Neuron (in vitro differentiated cells): ENCODE measurements at regions not wholly inside any gene's neighbourhood (a gene's known extent, or its start where the extent isn't known, plus 50 kb on each side); places are given as distances from the start of the nearest gene placed in this dataset.

Experiments used
- H2AFZ ChIP-seq: one replicate; pipeline ENCODE4 v1.6.1; 2013; ENCODE audit warnings: low read depth, mild to moderate bottlenecking, inconsistent platforms, low read length, moderate library complexity
- H3K27me3 ChIP-seq: one replicate; pipeline ENCODE4 v1.6.1; 2013; ENCODE audit warnings: low read length; ENCODE audit not compliant: insufficient read depth
- H3K36me3 ChIP-seq: one replicate; pipeline ENCODE4 v1.6.1; 2013; ENCODE audit warnings: low read length; ENCODE audit not compliant: insufficient read depth
- H3K4me1 ChIP-seq: one replicate; pipeline ENCODE4 v1.6.1; 2013; ENCODE audit warnings: low read length; ENCODE audit not compliant: insufficient read depth
- H3K4me3 ChIP-seq: 2 replicates; pipeline ENCODE4 v1.5.1; 2013; ENCODE audit warnings: mild to moderate bottlenecking, low read length, moderate library complexity
- H3K9me3 ChIP-seq: one replicate; pipeline ENCODE4 v1.6.1; 2013; ENCODE audit warnings: low read length

DNA sequence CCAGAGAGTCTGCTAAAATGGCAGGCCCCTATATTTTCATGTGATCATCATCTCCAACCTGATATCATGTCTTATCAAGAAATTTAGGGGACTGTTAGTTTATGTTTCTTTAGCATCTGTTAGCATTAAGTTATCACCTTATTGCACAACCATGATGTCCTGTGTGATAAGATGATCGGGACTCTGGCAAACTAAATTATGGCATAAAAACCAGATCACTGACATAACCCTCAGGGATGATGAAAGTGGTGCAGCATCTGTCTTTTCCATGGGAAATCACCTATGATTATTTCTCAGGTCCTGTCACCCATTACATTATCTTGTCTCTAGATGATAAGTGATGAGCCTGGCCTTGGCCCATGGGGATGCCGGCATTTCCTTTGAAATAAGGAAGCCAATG lies 458.6 kb upstream of the DCC start:
- no peaks in the 10 kb centered on the region for H3K9me3 ChIP-seq
- no peaks in the 10 kb centered on the region for H3K4me1 ChIP-seq
- H3K27me3 ChIP-seq: no peaks in the 10 kb centered on the region
- H2AFZ ChIP-seq: no peak overlapping the region
- no peaks in the 10 kb centered on the region for H3K36me3 ChIP-seq
- no peak overlapping the region for H3K4me3 ChIP-seq

DNA sequence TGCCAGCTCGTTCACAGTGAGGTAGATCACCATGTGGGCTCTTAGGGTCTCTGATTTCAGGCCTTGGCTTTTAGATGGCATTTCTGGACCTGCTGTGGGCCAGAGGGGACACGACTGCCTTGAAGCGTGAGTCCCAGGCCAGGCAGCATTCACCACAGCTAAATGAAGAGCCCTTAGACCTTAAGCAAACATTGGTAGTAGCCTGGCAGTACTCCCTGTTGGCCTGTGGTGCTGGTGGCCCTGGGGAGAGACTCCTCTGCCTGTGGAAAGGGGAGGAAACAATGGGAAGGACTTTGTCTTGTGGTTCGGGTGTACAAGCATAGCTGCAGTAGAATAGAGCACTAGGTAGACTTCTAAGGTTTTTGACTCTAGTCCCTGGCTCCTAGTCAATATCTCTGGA lies 456.0 kb upstream of the DCC start:
- Histone ChIP-seq H3K27me3 (no peaks in the 10 kb centered on the region), H2AFZ (no peak overlapping the region), H3K9me3 (no peaks in the 10 kb centered on the region), H3K4me3 (no peak overlapping the region), H3K36me3 (no peaks in the 10 kb centered on the region), H3K4me1 (no peaks in the 10 kb centered on the region)

DNA sequence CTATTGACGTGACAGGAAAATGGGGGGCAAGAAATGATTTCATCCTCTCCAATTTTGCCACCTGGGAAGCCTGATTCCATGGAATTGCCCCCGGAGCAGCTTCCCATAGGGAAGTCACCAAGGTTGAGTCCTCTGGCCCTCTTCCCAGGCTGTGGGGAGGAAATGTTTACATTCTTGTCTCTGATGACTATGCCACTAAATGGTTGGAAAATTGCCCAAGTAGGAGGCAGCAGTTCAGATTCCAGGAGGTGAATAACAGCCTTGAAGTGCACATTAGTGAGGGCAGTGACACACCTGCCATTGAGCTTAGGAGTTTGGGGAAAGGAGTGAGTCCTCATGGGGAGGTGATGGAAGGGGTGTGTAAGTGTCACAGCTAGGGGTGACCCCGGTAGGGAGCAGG lies 449.2 kb upstream of the DCC start:
- Histone ChIP-seq H3K4me1 (no peaks in the 10 kb centered on the region), H3K4me3 (no peak overlapping the region), H3K9me3 (no peaks in the 10 kb centered on the region), H2AFZ (no peak overlapping the region), H3K36me3 (no peaks in the 10 kb centered on the region), H3K27me3 (no peaks in the 10 kb centered on the region)

DNA sequence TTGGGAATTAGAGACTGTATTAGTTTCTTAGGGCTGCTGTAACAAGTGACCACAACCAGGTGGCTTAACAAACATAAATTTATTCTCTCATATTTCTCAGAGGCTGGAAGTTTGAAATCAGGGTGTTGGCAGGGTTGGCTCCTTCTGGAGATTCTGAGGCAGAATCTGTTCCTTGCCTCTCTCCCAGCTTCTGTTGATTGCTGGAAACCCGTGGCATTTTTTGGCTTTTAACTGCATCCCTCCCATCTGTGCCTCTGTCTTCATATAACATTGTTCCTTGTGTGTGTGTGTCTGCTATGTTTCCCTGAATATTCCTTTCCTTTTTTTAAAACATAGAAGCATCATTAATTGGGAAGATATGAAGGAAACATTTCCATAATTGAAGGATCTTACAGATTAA lies 448.1 kb upstream of the DCC start:
- H3K9me3 ChIP-seq: no peaks in the 10 kb centered on the region
- H3K4me1 ChIP-seq: no peaks in the 10 kb centered on the region
- H3K27me3 ChIP-seq: no peaks in the 10 kb centered on the region
- H3K36me3 ChIP-seq: no peaks in the 10 kb centered on the region
- H2AFZ ChIP-seq: no peak overlapping the region
- no peak overlapping the region for H3K4me3 ChIP-seq

DNA sequence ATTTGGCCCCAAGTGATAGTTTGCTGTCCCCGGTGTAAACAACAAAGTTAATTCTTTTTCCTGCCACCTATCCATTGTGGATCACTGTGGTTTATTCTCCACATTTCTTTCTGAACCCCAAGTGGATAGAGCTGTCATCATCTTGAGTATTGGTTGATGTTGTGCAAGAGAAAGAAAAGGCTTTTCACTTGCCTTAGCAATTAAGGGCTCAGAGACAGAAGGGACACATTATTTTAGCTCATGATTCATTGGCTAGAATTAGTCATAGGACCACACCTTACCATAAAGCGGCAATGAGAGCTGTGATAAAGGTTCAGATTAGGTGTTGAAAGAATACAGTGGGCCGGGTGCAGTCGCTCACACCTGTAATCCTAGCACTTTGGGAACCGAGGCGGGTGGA lies 442.1 kb upstream of the DCC start:
- Histone ChIP-seq H3K36me3 (no peaks in the 10 kb centered on the region), H3K4me1 (no peaks in the 10 kb centered on the region), H3K27me3 (no peaks in the 10 kb centered on the region), H3K4me3 (no peak overlapping the region), H2AFZ (no peak overlapping the region), H3K9me3 (no peaks in the 10 kb centered on the region)

DNA sequence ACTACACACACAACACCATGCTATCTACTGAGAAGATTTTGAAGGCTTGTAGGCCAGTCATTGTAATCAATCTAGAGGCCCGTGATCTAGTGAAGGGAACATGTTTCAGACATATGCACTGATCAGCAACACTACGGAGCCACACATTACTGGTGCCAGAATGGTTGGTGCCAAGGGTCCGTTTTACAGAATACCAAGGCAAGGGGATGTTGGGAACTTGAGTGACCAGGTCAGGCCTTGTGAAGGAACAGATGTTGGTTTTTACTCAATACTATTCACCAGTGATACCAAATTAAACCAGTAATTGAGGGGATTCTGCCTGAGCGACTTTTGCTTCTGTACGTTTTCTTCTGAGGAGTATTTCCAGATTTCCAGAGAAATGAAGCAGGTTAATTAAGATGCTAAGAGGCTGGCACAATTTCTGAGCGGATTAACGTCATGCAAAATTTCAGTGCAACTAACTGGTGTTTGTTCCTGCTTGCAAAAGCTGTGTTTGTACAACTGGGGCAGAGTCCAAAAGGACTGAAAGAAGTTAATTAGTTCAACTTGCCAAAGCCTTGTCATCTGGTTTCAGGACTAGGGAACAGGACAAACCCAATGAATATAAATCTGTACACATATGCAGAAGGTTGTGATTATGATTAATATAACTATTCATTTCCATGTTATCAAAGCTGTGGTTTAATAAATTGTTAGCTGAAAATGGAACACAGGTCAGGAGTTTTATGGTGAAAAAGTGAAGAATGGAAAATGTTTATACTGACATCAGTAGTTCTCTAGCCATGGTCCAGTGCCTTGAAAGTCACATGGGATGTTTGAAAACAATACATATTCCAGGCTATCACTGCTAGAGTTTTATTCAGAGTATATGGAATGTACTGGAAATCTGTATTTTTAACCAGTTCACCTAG lies 432.1 kb upstream of the DCC start:
- Histone ChIP-seq H2AFZ (no peak overlapping the region), H3K9me3 (no peaks in the 10 kb centered on the region), H3K36me3 (no peaks in the 10 kb centered on the region), H3K27me3 (no peaks in the 10 kb centered on the region), H3K4me3 (no peak overlapping the region), H3K4me1 (no peaks in the 10 kb centered on the region)

DNA sequence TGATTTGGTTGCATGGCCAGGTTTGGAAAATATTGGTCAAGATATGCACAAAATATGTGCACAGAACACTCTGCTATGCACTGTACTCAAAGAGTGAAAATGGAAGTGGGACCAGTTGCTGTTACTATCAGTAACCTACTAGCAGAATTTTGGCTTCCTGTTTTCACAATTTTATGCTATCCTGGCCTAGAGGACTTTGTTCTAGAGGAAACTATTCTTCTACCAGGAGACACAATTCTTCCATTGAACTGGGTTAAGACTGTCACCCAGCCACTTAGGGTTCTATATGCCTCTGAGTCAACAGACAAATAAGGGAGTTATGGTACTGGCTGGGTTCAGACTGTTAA lies 431.4 kb upstream of the DCC start:
- Histone ChIP-seq H2AFZ (no peak overlapping the region), H3K4me3 (no peak overlapping the region), H3K36me3 (no peaks in the 10 kb centered on the region), H3K27me3 (no peaks in the 10 kb centered on the region), H3K4me1 (no peaks in the 10 kb centered on the region), H3K9me3 (no peaks in the 10 kb centered on the region)

DNA sequence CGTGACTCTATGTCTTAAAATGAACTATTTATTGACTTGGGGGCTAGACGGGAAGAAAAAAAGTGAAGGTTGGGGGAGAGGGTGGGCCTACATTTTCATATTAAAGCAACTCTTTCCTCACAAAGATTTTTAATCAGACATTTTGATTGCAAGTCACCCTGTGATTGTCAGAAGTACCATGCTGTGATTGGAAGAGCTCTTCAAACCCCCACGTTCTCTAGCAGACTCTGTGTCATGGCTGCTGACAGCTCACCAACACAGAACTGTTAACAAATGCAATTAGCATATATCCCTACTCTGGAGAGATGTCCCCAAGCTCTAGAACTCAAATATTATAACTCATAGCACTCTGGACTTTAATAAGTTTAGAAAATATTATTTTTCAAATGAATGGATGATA lies 428.4 kb upstream of the DCC start:
- H2AFZ ChIP-seq: no peak overlapping the region
- no peaks in the 10 kb centered on the region for H3K9me3 ChIP-seq
- H3K4me1 ChIP-seq: no peaks in the 10 kb centered on the region
- no peaks in the 10 kb centered on the region for H3K36me3 ChIP-seq
- H3K4me3 ChIP-seq: no peak overlapping the region
- no peaks in the 10 kb centered on the region for H3K27me3 ChIP-seq

DNA sequence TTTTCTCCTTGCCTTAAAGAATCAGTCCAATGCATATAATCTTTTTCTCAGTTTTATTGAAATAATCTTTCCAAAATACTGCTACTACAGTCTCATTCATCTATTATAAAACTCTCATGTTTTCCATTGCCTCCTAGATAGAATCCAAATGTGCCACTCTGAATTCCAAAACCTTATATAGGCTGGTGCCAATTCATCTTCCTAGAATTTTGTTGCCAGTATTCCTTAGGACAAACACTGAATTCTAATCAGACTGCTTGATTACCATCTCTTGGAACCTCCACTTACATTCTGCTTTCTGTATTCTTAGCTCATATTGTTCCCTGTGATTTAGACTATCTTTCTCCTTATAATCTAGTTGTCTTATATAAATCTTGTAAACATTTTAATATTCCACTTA lies 427.6 kb upstream of the DCC start:
- Histone ChIP-seq H3K27me3 (no peaks in the 10 kb centered on the region), H2AFZ (no peak overlapping the region), H3K4me3 (no peak overlapping the region), H3K36me3 (no peaks in the 10 kb centered on the region), H3K4me1 (no peaks in the 10 kb centered on the region), H3K9me3 (no peaks in the 10 kb centered on the region)

DNA sequence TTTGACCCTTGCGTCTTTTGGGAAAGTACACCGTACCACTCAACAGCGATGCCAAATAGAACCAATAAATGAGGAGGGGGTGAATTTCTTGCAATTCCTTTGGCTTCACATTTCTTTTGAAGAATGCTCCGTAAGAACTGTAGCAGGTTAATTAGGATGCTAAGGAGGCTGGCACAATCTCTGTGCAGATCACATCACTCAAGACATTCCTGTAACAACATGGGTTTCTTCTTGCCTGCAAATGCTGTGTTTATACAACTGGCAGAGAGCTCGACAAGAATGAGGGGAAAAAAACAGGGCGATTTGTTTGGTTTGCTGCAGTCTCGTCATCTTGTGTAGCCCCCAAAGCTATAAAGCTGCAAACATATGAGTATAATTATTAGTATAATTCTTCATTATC lies 424.8 kb upstream of the DCC start:
- Histone ChIP-seq H2AFZ (no peak overlapping the region), H3K36me3 (no peaks in the 10 kb centered on the region), H3K4me1 (no peaks in the 10 kb centered on the region), H3K9me3 (no peaks in the 10 kb centered on the region), H3K4me3 (no peak overlapping the region), H3K27me3 (no peaks in the 10 kb centered on the region)

DNA sequence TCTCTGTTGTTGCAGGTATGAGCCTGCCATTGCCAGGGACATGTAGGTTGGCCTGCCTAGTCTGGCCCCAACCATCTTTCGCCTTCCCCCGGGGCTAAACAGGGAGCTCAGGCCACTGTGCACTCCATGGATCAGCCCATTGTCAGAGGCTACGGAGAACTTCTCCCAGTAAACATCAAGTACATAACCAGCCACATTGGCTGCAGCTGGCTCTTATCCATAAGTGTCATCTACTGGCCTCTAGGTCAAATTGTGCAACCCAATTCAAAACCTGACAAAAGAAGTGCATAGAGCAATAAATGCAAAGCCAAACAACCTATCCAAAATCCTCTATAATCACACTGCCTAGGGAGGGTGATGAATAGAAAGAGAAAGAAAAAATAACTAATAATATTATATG lies 418.1 kb upstream of the DCC start:
- H3K36me3 ChIP-seq: no peaks in the 10 kb centered on the region
- H2AFZ ChIP-seq: no peak overlapping the region
- H3K9me3 ChIP-seq: no peaks in the 10 kb centered on the region
- no peaks in the 10 kb centered on the region for H3K4me1 ChIP-seq
- no peaks in the 10 kb centered on the region for H3K27me3 ChIP-seq
- H3K4me3 ChIP-seq: no peak overlapping the region

DNA sequence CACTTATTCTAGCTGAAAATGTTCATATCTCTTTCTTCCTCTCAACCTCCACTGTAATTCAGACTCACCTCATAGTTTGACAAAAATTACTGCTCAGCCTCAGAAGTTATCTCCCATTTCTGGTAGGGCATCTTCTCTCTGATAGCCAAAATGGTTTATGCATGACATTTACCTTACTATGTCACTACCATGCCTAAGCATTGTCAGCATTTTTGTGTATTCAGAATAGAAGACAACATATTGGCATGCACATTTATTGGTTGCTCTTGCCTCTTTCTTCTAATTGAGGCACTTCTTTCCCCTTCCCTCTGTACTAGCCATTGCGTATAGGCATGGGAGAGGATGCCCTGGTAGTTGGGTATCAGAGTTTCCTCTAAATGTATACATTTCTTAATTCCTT lies 406.1 kb upstream of the DCC start:
- H2AFZ ChIP-seq: no peak overlapping the region
- H3K4me1 ChIP-seq: no peaks in the 10 kb centered on the region
- H3K27me3 ChIP-seq: no peaks in the 10 kb centered on the region
- H3K4me3 ChIP-seq: no peak overlapping the region
- H3K36me3 ChIP-seq: no peaks in the 10 kb centered on the region
- no peaks in the 10 kb centered on the region for H3K9me3 ChIP-seq

DNA sequence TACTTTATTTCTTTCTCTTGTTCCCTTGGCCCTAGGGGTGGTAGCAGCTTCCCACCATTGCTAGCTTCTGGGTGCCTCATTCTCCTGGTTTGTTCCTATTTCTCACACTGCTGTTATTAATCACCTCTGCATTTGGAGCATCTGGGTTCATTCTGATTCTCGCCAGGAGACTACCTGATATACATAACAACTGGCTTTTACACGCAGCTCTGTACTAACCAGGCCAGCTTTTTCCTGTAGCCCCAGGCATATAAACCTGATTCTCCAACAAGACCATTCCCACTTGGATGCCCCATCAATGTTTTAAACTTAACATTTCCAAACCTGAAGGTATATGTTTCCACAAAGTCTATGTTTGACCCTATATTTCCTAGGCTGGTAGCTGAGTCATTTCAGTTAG lies 403.9 kb upstream of the DCC start:
- H3K27me3 ChIP-seq: no peaks in the 10 kb centered on the region

DNA sequence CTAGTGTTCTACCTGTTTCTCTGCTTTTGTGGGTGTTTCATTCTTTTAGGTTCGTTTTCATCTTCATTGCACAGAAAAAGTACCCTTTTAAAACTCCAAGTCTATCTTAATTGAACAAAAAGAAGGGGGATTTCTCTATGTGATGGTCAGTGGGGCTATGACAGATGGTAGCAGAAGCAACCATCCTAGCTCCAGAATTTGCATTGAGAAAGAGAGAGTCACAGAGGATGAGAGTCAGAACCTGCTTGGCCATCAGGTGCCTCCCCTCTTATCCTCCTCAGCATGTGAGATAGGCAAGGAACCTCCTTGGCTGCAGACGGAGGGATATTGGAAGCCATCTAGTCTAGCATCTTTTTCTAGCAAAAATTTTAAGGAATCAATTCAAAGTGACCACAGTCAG lies 398.0 kb upstream of the DCC start:
- H3K27me3 ChIP-seq: no peaks in the 10 kb centered on the region
- H3K36me3 ChIP-seq: no peaks in the 10 kb centered on the region
- H3K9me3 ChIP-seq: no peaks in the 10 kb centered on the region
- no peak overlapping the region for H2AFZ ChIP-seq
- no peaks in the 10 kb centered on the region for H3K4me1 ChIP-seq
- H3K4me3 ChIP-seq: no peak overlapping the region

More for the DNA sequence above, 403.9 kb upstream of the DCC start:
- Histone ChIP-seq H3K4me3 (no peak overlapping the region), H3K9me3 (no peaks in the 10 kb centered on the region), H2AFZ (no peak overlapping the region), H3K4me1 (no peaks in the 10 kb centered on the region), H3K36me3 (no peaks in the 10 kb centered on the region)
